UCSD-AML1 (cell line): ENCODE measurements at regions not wholly inside any gene's neighbourhood (a gene's known extent, or its start where the extent isn't known, plus 50 kb on each side); places are given as distances from the start of the nearest gene placed in this dataset.
A peak's percentile ranks its signal among the peaks of the same experiment; 100 is the strongest.

ENCODE experiments used
- DNase-seq: peaks from one replicate; lab custom pipeline; 2025; ENCODE audit not compliant: unreplicated experiment; lab: John Stamatoyannopoulos, UW

GRCh38 chr6:54991761-54992330 is 145.3 kb downstream of the FAM83B start:
- no peak for DNase-seq

DNA sequence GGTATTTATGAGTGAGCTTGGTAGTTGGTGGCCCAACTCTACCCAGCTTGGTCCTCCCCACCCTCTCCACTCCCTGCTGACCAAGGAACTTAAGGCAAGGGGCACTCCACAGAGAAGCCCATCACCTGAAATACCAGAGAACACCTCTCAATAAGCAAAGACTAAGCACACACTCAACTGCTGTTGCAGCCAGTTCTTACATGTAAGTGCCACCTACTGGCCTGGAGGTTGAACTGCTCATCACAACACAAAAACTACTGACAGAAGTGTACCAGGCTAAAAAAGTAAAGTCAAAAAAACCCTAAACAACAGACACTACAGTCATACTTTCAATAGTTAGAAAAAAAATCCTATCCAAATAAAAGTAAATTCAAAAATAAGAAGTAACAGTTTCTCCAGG is 146.2 kb downstream of the FAM83B start:
- no peak for DNase-seq

GRCh38 chr6:54993294-54993693 is 146.7 kb downstream of the FAM83B start:
- DNase-seq: no peak

DNA sequence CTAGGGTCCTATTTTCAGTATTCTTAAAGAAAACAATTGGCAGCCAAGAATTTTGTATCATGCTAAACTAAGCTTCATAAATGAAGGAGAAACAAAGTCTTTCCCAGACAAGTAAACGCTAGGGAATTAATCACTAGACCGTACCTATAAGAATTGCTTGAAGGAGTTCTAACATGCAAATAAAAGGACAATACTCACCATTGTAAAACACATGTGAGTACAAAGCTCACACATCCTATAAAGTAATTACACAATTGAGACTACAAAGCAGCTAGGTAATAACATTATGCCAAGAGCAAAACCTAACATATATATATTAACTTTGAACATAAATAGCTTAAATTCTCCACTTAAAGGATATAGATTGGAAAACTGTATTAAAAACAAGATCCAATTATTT is 147.4 kb downstream of the FAM83B start:
- DNase-seq: no peak

DNA sequence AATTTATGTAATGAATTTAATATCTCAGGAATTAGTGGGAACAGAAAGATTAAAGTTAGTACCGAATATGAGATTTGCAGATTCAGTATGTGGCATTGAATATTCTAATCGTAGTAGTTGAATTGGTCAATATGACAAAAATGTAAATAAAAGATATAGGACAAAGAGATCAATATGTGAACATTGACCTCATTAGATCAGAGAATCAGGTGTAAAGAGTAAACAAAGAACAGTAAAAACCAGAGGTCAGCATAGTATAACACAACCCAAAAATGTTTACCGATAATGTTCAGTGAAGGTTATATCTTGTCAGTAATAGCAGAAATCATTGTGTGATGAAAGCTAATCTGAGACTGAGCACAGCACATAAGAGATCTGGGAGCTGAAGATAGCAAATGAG is 152.0 kb downstream of the FAM83B start:
- no peak for DNase-seq

GRCh38 chr6:55003719-55004430 is 157.3 kb downstream of the FAM83B start:
- no peak for DNase-seq

- no peak for DNase-seq
These were observed 162.6 kb downstream of the FAM83B start for GRCh38 chr6:55009131-55009530.

DNA sequence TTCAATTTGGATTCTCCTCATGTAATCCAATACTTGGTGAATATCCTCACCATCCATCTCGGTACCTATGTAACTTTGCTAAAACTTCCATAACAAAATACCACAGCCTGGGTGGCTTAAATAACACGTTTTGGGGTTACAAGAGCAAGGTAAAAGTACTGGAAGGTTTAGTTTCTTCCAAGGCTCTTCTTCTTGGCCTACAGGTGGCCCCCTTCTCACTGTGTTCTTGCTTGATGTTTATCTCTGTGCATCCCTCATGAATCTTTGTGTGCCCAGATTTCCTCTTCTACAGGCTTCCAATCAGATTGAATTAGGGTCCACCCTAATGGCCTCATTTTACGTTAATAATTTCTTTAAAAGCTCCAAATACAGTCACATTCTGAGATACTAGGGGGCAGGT is 163.3 kb upstream of the HCRTR2 start:
- DNase-seq: no peak

DNA sequence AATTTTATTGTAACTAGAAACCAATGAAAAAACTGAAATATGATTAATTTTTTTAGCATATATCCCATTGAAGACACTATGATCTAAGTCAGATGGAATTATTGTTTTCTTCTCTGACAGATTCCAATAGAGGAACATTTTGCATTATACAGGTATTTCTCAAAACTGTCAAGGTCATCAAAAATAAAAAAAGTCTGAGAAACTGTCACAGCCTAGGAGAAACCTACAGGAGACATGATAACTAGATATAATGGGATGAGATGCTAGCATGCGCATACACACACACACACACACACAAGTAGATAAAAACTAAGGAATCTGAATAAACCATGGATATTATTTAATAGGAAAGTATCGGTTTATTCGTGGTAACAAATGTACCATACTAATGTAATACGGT is 161.9 kb upstream of the HCRTR2 start:
- no peak for DNase-seq

DNA sequence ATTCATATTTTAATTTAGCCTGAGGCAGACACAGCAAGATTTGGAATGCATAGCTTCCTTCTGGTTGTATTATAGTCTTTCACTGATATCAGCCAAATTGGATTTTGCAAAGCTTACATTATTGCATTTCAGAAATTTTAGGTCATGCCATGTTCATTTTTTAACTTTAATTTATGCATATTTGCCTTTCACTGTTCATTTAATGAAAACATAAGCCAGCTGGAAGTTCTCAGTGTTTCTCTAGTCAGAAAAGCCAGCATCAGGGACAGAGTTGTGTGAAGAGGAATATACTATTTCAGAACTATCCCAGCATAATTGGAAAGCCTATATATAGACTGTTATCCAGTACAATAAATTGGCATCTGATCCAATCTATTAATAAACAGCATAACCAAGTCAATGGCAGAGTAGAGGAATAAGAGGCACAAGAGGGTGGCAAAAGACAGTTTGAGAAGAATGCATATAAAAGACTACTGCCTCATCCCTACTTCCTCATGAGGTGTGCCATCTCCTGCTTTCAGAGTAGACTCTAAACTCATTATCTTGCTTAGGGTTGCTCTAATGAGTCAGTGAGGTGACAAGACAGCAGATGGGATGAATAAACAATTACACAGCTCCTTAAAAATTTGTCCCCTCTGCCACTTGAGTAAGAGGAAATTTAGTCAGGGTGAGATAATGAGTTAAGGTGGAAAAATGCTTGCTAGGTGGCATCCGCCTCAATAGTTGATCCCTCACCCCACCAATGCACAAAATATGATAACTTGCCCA is 159.8 kb upstream of the HCRTR2 start:
- DNase-seq: no peak

GRCh38 chr6:55016261-55016660 is 158.1 kb upstream of the HCRTR2 start:
- DNase-seq: no peak

DNA sequence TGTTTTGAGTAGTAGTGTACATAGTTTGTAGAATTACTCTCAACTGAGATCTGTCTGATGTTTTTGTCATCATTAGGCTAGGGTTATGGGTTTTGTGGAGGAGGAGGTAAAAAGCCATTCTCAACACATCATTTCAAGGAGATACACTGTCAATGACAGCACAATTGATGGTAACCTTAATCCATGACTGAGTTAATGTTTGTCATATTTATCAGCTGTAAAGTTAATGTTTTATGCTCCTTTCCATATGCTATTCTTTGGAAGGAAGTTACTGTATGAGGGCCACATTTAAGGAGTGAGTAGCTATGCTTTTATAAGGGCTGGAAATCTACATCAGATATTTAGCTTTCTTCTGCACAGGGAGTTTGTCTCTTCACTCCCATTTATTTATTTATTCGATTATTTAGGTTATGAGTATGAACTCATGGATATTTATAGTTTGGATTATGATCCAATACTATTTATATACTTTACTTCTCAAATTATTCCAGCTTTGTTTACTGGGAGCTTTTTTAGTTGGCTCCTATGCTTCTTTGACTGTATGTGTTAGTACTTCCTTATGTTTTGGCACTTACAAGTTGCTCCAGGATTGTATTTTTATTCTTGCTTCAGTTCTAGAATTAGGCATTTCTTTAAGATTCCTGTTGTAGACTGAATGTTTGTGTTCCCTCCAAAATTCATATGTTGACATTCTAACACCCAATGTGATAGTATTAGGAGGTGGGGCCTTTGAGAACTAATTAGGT is 156.6 kb upstream of the HCRTR2 start:
- DNase-seq: no peak

DNA sequence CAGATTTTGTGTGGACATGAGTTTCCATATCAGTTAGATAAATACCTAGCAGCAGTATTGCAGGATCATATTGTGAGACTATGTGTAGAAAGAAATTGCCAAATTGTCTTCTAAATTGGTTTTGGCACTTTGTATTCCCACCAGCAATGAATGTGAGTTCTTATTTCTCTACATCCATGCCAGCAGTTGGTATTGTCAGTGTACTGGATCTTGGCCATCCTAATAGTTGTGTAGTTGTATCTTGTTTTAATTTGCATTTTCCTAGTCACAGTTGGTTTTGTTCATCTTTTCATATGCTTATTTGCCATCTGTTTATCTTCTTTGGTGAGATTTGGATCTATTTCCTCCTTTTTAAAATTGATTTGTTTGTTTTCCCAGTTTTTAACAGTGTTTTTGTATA is 154.7 kb upstream of the HCRTR2 start:
- no peak for DNase-seq

DNA sequence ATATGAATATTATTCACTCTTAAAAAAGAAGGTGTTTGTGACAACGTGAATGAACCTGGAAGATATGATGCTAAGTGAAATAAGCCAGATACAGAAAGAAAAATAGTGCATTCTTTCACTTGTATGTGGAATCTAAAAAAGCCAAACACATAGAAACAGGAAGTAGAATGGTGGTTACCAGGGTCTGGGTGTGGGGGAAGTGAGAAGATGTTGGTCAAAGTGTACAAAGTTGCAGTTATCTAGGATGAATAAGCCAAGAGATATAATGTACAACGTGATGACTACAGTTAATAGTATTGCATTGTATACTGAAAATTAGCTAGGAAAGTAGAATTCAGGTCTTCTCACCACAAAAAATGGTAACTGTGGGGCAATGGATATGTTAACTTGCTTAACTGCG is 151.1 kb upstream of the HCRTR2 start:
- peak; percentile 5 for DNase-seq

DNA sequence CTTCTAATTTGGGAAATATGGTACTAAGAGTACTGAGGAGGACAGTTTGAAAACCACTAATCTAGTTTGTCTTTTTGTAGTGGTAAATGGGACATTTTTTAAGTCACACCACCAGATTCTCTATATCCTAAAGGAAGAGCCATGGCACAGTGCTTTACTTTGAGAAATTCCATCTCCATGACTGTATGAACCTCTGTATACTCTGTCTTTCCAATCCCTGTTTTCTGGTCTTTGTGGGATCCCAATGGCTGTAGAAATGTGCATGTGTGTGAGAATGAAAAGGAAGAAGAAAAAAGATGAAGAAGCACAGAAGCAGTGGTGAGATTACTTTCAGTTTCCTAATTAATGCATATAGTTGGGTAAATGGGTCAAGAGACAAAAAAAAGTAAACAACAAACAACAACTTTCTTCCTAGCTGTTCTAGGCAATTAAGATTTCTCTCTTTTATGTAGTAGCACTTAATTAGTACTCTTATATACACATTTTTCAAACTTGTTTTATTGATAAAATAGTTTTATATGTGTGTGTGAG is 141.2 kb upstream of the HCRTR2 start:
- no peak for DNase-seq

DNA sequence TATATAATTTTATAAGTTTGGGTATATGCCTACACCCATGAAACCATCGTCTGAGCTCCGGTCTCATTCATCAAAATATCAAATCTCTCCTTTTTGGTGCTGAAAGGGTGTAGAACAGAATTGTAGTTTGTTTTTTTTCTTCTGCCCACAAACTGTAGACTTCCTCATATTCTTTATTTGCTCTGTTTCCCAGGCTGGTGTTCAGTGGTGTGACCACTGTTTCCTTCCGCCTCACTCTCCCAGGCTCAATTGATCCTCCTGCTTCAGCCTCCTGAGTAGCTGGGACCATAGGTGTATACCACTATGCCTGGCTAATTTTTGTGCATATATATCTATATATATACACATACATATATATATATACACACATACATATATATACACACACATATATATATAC is 139.6 kb upstream of the HCRTR2 start:
- DNase-seq: peak; percentile 54

DNA sequence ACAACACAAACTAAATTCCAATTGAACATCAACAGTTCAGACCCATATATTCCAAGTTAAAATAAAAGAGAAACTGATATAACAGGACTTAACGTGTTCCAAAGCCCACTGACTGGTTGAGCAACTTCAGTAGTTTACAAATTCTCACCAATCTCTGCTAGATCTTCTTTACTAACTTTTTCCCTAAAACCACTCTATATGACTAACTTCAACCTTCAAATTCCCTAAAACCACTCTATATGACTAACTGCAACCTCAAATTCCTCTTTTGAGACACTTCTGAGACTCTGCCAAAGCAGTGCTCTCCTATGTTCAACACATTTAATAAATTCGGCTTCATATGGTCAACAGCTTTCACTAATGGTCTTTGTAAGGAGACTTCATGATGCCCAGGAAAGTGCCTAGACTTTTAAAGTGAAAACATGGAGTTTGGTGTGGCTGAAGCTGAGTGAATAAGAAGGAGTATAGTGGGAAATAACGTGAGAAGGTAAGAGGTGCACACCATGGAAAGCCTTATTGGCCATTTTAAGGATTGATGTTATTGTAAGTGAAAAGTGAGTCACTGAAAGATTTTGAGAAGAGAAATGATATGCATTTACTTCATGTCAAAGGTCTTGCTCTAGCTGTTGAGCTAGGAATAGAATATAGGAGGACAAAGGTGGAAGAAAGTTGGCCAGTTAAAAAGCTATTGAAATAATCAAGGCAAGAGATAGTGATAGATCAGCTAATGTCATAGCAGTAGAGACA is 134.0 kb upstream of the HCRTR2 start:
- no peak for DNase-seq

DNA sequence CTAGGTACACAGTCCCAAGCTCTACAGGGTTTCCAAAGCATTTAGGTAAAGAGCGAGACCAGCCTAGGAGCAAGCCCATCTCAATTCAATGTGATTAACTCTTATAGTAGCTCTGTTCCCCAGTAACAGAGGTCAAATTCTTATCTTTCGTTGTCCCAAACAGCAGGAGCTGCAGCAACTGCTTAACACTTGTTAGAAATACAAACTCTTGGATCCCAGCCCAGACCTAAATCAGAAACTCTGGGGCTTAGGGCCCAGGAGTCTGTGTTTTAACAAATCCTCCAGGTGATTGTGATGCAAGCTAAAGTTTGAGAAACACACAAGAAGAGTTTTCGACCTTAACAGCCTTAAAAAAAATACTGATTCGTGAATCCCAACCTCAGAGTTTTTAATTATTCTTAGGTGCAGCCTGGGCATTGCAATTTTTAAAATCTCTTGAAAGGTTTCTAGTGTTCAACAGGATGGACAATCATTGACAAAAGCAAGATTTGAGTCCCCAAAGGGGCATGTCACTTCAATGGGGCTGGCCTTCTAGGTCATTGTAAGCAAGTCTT is 127.4 kb upstream of the HCRTR2 start:
- no peak for DNase-seq

DNA sequence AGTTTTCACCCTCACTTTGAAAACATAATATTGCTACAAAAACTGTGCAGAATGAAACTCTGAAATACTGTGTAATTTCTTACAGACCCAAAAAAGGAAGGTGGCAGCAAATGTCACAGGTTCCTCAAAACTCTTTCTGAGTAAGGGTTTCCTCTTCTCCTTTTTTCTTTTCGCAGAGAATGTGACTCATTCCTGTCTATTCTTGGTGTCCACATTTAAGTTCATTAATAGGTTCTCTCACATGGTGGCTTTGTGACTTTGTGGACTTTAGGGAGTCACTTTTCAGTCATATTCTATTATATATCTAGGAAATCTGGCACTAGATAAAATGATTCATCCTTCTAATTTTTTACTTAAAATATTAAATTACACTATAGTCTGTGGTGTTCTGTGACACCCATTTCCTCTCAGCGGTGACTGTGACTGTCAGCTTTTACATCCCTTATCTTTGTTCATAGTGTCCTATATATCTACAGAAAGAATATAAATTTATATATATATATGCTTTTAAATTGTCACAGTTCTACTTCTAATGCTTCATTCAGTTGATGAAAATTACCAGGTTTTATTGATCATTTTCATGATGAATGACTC is 126.8 kb upstream of the HCRTR2 start:
- no peak for DNase-seq

- no peak for DNase-seq
These were observed 124.4 kb upstream of the HCRTR2 start for GRCh38 chr6:55049866-55050265.
